ENCODE measurements at regions not wholly inside any gene's neighbourhood (a gene's known extent, or its start where the extent isn't known, plus 50 kb on each side); places are given as distances from the start of the nearest gene placed in this dataset.

DNA sequence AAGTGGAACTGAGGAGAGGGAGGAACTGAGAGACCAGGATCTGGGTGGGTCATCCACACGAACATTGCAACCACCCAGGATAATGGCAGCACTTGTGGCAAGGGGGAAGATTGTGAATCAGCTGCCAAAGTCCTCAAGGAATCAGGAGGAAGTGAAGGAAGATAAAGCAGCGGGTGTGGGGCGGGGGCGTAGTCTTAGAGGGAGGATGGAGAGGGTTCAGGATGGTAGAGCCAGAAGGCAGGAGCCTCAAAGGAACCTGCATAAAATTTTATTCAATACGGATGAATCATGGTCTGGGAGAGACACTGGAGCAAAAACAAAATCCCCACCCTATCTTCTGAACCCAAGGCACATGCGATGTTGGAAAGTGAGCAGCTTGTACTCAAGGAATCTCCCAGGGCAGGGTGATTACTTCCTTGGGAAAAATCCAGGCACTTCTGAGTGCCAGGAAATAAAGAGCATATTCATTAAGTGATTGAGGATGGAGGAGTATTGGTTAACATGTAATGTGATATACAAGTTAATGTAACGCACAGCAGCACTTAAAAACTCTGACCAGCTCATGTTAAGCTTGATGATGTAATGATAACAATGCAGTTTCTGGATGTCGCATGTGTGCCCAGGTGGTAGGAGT, 82.0 kb upstream of the B3GAT2 start:
- intact Hi-C loops (cut with micrococcal nuclease), result no loop called here
- ChIA-PET CTCF (no interaction called here), POLR2A (ENCODE audit: unreplicated experiment) (no interaction called here)

DNA sequence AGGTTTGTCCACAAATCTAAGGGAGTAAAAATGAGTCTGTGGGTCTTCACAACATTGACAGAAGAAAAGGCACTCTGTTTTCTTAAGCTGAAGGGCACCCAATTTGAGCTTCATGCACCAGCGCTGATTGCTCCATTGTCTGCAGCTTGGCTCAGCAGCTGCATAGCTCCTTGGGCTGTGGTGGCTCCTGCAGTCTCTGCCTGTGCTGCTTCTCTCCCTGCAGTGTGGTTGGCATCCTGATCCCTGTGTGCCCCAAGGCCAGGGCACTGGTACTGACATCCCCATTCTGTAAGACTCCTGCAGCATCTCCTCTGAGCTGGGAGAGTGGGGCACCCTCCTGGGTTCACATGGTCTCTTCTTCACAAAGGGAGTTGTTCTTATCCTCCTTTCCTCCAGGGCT, 83.2 kb upstream of the B3GAT2 start:
- POLR2A ChIA-PET (ENCODE audit: unreplicated experiment), result no interaction called here
- Histone ChIP-seq H3K36me3 (ENCODE audit: low read depth, low read length) (no peaks in the 10 kb centered on the region), H3K4me3 (ENCODE audit: low read length) (no peak overlapping the region), H3K27ac (ENCODE audit: low read length) (no peak overlapping the region), H3K9me2 (replicated peaks; ENCODE audit: low read length) (no peaks in the 10 kb centered on the region), H3K27me3 (ENCODE audit: low read length) (peaks cover 12% of the 10 kb centered on the region), H2AFZ (ENCODE audit: low read length) (no peak overlapping the region), H3K9ac (ENCODE audit: low read length) (no peak overlapping the region), H4K20me1 (ENCODE audit: low read length) (no peaks in the 10 kb centered on the region), H3K79me2 (ENCODE audit: low read length) (no peaks in the 10 kb centered on the region), H3F3A (ENCODE audit: low read length, unreplicated experiment) (no peaks in the 10 kb centered on the region), H3K4me2 (ENCODE audit: low read length) (no peak overlapping the region), H3K4me1 (ENCODE audit: insufficient read depth, low read length) (no peaks in the 10 kb centered on the region), H3K9me3 (ENCODE audit: low read length) (no peaks in the 10 kb centered on the region)
- DNase-seq (no peak), ATAC-seq (no peak)
- intact Hi-C loops (cut with micrococcal nuclease), result no loop called here
- CTCF ChIA-PET, result no interaction called here
- TF ChIP-seq, protein P1, sequence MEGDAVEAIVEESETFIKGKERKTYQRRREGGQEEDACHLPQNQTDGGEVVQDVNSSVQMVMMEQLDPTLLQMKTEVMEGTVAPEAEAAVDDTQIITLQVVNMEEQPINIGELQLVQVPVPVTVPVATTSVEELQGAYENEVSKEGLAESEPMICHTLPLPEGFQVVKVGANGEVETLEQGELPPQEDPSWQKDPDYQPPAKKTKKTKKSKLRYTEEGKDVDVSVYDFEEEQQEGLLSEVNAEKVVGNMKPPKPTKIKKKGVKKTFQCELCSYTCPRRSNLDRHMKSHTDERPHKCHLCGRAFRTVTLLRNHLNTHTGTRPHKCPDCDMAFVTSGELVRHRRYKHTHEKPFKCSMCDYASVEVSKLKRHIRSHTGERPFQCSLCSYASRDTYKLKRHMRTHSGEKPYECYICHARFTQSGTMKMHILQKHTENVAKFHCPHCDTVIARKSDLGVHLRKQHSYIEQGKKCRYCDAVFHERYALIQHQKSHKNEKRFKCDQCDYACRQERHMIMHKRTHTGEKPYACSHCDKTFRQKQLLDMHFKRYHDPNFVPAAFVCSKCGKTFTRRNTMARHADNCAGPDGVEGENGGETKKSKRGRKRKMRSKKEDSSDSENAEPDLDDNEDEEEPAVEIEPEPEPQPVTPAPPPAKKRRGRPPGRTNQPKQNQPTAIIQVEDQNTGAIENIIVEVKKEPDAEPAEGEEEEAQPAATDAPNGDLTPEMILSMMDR (conservative IDR thresholded peaks at IDR 0.05; ENCODE audit: low read depth, low read length), result no peak
- no peak for TF ChIP-seq EZH2 (IDR thresholded peaks at IDR 0.05; ENCODE audit: low read length, unreplicated experiment)
- no peak for TF ChIP-seq EZH2phosphoT487 (IDR thresholded peaks at IDR 0.05; ENCODE audit: borderline replicate concordance, low read length)
- BruUV-seq (replicated peaks), result no TSS peak

More for the DNA sequence above, 82.0 kb upstream of the B3GAT2 start:
- BruUV-seq (replicated peaks), result no TSS peak
- no peak for DNase-seq
- ATAC-seq, result no peak
- H3K79me2 ChIP-seq (ENCODE audit: low read length), result no peaks in the 10 kb centered on the region
- TF ChIP-seq, protein P1 (conservative IDR thresholded peaks at IDR 0.05; ENCODE audit: low read depth, low read length), result no peak
- no peak for TF ChIP-seq EZH2phosphoT487 (IDR thresholded peaks at IDR 0.05; ENCODE audit: borderline replicate concordance, low read length)
- TF ChIP-seq EZH2 (IDR thresholded peaks at IDR 0.05; ENCODE audit: low read length, unreplicated experiment), result no peak
- H3K4me1 ChIP-seq (ENCODE audit: insufficient read depth, low read length), result no peaks in the 10 kb centered on the region
- H3K36me3 ChIP-seq (ENCODE audit: low read depth, low read length), result no peaks in the 10 kb centered on the region
- H3K9me3 ChIP-seq (ENCODE audit: low read length), result no peaks in the 10 kb centered on the region
- H3K9me2 ChIP-seq (replicated peaks; ENCODE audit: low read length), result no peaks in the 10 kb centered on the region
- no peak overlapping the region for H3K9ac ChIP-seq (ENCODE audit: low read length)
- peaks cover 12% of the 10 kb centered on the region for H3K27me3 ChIP-seq (ENCODE audit: low read length)
- H3K4me3 ChIP-seq (ENCODE audit: low read length), result no peak overlapping the region
- H4K20me1 ChIP-seq (ENCODE audit: low read length), result no peaks in the 10 kb centered on the region
- no peaks in the 10 kb centered on the region for H3F3A ChIP-seq (ENCODE audit: low read length, unreplicated experiment)
- no peak overlapping the region for H3K27ac ChIP-seq (ENCODE audit: low read length)
- H2AFZ ChIP-seq (ENCODE audit: low read length), result no peak overlapping the region
- H3K4me2 ChIP-seq (ENCODE audit: low read length), result no peak overlapping the region

DNA sequence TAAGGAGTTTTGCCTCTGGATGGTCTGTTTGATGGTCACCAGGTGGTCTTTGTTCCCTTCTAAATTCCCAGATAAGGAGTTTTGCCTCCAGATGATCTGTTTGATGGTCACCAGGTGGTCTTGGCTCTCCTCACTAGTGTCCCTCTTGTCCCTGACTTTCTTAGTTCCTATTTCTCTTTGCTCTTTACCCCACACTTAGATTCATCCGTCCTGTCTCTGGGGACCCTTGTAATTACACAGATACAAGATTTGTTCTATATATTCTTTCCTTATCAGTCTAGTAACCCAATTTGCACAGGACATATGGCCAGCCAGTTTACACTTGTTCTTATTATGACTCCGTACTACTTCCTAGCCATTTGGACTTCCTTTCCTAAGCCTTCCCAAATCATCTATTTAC, 84.0 kb upstream of the B3GAT2 start:
- Histone ChIP-seq H3F3A (ENCODE audit: low read length, unreplicated experiment) (no peaks in the 10 kb centered on the region), H3K9ac (ENCODE audit: low read length) (no peak overlapping the region), H3K79me2 (ENCODE audit: low read length) (no peaks in the 10 kb centered on the region), H3K4me3 (ENCODE audit: low read length) (no peak overlapping the region), H3K4me2 (ENCODE audit: low read length) (no peak overlapping the region), H2AFZ (ENCODE audit: low read length) (no peak overlapping the region), H3K27me3 (ENCODE audit: low read length) (peaks cover 12% of the 10 kb centered on the region), H3K27ac (ENCODE audit: low read length) (no peak overlapping the region), H3K4me1 (ENCODE audit: insufficient read depth, low read length) (no peaks in the 10 kb centered on the region), H3K9me3 (ENCODE audit: low read length) (no peaks in the 10 kb centered on the region), H3K36me3 (ENCODE audit: low read depth, low read length) (no peaks in the 10 kb centered on the region), H3K9me2 (replicated peaks; ENCODE audit: low read length) (no peaks in the 10 kb centered on the region), H4K20me1 (ENCODE audit: low read length) (no peaks in the 10 kb centered on the region)
- DNase-seq (no peak), ATAC-seq (no peak)
- intact Hi-C loops (cut with micrococcal nuclease), result no loop called here
- BruUV-seq (replicated peaks), result no TSS peak
- ChIA-PET POLR2A (ENCODE audit: unreplicated experiment) (no interaction called here), CTCF (no interaction called here)
- TF ChIP-seq EZH2 (IDR thresholded peaks at IDR 0.05; ENCODE audit: low read length, unreplicated experiment) (no peak), EZH2phosphoT487 (IDR thresholded peaks at IDR 0.05; ENCODE audit: borderline replicate concordance, low read length) (no peak)
- TF ChIP-seq, protein P1 (conservative IDR thresholded peaks at IDR 0.05; ENCODE audit: low read depth, low read length), result no peak
